OCI-LY3 (cell line): ENCODE measurements at regions not wholly inside any gene's neighbourhood (a gene's known extent, or its start where the extent isn't known, plus 50 kb on each side); places are given as distances from the start of the nearest gene placed in this dataset.

Experiments used
- EZH2phosphoT487 ChIP-seq: fragments of 200-600 bp; shearing (Covaris generic); IDR thresholded peaks from 2 replicates; pipeline ENCODE4 v1.6.1; 2018; ENCODE audit warnings: antibody characterized with exemption, mixed run types, low read depth
- TF ChIP-seq, protein P1 (sequence below): fragments of 200-600, 300-600 bp; sonication (generic); IDR thresholded peaks from 2 replicates; pipeline ENCODE4 v1.5.1; 2014; ENCODE audit warnings: antibody characterized with exemption, low read length, low read depth

DNA sequence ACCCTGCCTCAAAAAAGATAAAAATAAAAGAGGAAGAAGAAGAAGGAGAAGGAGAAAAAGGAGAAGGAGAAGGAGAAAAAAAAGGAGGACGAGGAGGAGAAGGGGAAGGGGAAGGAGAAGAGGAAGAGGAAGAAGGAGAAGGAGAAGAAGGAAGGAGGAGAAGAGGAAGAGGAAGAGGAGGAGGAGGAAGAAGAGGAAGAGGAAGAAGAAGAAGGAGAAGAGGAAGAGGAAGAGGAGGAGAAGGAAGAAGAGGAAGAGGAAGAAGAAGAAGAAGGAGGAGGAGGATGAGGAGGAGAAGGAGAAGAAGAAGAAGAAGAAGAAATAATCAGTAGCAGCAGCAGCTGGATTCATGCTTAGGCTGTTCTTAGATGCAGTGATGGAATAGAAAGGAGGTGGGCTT is 159.7 kb downstream of the TFCP2L1 start:
- TF ChIP-seq, protein P1, sequence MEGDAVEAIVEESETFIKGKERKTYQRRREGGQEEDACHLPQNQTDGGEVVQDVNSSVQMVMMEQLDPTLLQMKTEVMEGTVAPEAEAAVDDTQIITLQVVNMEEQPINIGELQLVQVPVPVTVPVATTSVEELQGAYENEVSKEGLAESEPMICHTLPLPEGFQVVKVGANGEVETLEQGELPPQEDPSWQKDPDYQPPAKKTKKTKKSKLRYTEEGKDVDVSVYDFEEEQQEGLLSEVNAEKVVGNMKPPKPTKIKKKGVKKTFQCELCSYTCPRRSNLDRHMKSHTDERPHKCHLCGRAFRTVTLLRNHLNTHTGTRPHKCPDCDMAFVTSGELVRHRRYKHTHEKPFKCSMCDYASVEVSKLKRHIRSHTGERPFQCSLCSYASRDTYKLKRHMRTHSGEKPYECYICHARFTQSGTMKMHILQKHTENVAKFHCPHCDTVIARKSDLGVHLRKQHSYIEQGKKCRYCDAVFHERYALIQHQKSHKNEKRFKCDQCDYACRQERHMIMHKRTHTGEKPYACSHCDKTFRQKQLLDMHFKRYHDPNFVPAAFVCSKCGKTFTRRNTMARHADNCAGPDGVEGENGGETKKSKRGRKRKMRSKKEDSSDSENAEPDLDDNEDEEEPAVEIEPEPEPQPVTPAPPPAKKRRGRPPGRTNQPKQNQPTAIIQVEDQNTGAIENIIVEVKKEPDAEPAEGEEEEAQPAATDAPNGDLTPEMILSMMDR, result no peak
- TF ChIP-seq EZH2phosphoT487, result no peak
